Left ventricle myocardium superior (tissue), 1 donor: ENCODE measurements at regions not wholly inside any gene's neighbourhood (a gene's known extent, or its start where the extent isn't known, plus 50 kb on each side); places are given as distances from the start of the nearest gene placed in this dataset.
"Not testable (repeated sequence)": the region's sequence is repeated elsewhere in the genome, so short reads cannot be mapped to it uniquely, and the experiment has no call there.

ENCODE experiments used
- ATAC-seq: fragments of 200-7000 bp; cut with Tn5 transposase; one replicate; pipeline ENCODE4 v1.9.1; 2020; ENCODE audit warnings: mild to moderate bottlenecking, moderate library complexity
- DNase-seq: peaks from one replicate; pipeline ENCODE4 v3.0.0-alpha.2; 2020
- intact Hi-C: fragments of 100-400 bp; cut with micrococcal nuclease; formaldehyde crosslinking; loops from one replicate; pipeline ENCODE4 v1.11.0; 2022
- donor health status: DM: no; HTN: yes; CAD: no; lungs with severe emphysema.

DNA sequence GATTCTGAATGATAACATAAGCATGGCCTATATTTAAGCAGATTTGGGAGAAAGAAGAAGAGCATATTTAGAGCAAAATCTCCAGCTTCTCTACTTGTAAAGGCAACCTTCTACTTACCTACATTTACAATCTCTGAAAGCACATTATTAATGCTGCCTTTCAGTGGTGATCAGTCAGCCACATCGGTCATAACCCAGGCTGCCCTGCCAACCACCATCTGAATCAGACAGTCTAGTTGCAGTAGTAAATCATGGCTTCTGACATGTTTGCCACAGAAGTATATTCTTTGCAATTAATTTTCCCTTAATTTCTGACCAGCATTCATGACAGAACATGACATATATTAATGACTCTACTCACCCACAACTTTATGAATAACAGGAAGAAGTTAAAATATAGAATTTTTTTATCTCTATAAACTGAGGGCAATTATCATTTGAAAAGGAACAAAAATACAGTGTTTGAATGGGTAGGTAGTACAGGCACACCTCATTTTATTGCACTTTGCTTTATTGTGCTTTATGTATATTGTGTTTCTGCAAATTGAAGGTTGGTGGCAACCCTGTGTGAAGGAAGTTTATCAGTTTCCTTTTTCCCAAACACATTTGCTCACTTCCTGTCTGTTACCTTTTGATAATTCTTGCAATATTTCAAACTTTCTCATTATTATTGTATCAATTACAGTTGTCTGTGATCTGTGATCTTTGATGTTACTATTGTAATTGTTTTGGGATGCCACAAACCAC is 531.6 kb upstream of the CHAC2 start:
- DNase-seq (no peak), ATAC-seq (no peak)
- intact Hi-C loops = no loop called here

DNA sequence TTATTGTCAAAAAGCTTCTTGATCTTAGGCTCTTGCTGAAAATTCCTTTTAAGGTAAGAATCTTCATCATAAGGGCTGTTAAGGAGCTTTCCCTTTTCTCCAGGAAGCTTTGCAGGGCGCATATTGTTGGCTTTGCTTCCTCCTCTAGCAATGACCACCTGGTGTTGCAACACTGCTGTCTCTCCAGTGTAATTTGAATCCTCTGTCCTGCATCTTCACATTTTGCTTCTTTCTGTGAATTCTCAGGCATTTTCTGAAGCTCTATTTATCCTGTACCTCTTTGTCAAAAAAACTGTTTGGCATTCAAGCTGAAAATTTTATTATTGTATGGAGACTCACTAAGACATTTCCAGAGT is 533.1 kb upstream of the CHAC2 start:
- no peak for ATAC-seq

DNA sequence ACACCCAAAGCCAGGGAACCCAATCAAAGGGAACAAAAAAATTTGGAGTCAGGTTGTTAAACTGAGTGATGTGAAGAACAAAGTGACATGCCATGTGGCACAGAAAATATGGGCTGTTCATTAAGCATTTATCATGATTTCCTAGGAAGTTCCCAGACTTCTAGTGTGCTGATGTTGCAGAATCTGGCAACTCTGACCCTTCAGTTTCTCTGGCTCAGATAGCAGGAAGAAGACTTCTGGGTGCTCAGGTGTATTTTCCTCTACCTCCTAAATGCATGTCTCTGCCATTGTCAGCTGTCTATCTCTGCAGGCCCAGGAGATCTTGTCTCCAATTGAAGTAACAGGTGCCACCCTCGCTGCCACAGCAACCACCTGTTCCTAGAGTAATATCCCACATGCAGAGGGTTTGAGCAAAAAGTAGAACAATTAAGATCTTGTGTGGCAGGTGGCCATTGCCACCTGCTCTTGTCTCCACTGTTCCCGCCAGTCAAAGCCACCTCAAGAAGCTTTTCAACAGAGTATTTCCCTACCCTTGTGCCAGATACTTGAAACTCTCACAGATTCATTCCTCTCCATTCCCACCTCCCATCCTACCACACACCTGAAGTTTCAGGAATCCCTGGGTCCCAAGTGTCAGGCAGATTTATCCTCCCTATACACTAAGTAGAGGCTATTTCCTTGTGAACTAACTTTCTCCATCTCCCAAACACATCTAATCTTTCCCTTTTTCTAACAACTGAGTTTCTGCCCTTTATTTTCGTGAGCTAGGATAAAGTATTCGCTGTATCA is 533.7 kb upstream of the CHAC2 start:
- ATAC-seq (no peak), DNase-seq (no peak)
- intact Hi-C loops = no loop called here

More for the DNA sequence above, 533.1 kb upstream of the CHAC2 start:
- no peak for DNase-seq
- intact Hi-C loops = no loop called here

DNA sequence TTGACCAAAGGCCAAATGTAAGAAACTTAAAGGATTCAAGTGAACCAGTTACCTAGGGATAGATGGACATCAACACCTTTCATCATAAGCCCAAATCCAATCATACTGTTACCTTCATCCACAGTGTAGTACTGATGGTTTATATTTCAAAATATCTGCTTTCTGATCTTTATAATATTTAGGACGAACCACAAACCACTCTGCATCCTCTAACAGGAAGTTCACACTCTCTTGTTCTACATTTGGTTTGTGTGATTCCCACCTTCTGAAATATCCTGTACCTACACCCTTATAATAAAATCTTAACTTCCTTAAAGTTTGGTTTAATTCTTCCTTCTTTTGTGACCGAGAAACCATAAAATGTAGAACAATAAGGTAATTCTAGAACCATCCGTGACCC is 535.7 kb upstream of the CHAC2 start:
- DNase-seq (no peak), ATAC-seq (no peak)
- intact Hi-C loops = no loop called here

DNA sequence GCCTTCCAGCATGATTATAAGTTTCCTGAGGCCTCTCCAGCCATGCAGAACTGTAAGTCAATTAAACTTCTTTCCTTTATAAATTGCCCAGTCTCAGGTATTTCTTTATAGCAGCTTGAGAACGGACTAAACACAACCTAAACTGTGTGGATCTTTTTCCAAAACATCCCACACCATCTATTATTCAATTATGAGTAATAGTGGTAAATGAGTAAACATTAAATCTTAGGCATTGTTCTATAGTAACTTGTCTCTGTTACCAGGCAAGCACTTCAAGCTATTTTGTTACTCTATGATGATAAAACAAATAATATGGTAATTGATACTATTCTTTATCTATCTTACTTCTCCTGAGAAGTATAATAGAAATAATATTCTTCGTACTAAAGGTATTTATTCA is 536.9 kb upstream of the CHAC2 start:
- ATAC-seq = no peak
- intact Hi-C loops = no loop called here
- DNase-seq = no peak

DNA sequence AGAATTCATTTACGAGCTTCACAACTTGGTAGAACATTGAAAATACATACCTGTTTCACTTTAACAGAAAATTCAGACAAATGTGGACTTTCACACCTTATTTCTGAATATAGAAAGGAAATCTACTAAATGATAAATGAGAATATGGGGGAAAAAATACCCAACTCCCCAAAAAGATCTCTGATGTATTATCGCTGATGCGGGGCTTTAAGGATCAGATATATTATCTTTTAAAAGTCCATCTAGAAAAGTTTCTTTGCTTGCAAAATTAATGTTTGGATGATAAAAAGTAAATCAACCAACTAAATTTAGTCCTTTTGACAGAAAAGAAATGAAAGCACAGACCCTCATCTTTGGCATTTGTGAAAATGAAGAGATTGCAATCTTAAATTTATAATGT is 540.1 kb upstream of the CHAC2 start:
- ATAC-seq (no peak), DNase-seq (no peak)
- intact Hi-C loops = no loop called here

DNA sequence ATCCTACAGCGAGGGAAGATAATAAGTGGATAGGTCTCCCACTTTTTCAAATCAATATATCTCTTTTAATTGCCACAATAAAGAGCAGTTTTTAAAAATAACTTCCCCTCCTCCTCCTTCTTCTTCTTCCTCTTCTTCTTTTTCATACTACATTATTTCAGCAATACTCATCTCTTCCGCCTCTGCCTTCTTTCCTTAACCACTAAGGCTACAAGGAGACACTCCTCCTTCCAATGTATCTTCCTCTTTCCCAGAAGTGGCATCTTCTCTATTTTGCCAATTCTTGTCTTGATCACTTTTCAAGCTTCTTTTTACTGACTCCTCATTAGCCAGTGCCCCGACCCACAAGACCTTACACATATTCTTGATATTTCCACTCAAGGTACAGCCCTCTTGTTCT is 546.6 kb upstream of the CHAC2 start:
- intact Hi-C loops = no loop called here
- ATAC-seq = no peak
- no peak for DNase-seq

DNA sequence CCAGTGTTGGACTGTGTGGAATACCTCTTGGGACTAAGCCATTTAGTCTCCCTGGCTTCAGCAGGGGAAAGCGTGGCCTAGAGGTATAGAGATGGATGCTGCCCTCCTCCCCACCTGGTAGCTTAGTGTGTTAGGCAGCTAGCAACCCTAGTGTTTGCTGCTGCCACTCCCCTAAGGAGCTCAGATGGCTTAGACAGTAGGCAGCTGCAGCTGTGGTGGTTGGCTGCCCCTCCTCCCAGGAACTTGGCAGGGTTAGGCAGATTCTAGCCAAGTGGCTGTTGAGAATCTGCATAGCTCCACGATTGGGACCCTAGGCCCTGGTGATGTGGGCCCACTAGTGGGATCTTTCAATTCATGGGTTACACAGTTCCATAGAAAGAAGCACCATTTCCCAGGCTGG is 550.4 kb upstream of the CHAC2 start:
- intact Hi-C loops = no loop called here
- DNase-seq (peak; percentile 18), ATAC-seq (no peak)

DNA sequence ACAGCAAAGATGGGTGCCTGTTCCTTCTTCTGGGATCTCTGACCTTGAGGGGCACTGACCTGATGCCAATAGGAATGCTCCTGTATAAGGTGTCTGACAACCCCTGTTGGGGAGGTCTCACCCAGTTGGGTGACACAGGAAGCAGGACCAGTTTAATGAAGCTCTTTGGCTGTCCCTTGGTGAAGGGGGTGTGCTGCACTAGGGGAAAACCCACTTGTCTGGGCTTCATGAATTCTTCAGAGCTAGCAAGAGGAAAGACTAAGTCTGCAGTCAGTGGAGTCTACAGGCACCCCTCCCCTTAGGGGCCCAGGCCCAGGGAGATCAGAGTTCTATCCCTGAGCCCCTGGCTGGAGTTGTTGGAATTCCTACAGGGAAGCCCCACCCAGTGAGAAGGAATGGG is 550.8 kb upstream of the CHAC2 start:
- intact Hi-C loops = no loop called here
- ATAC-seq (no peak), DNase-seq (no peak)

DNA sequence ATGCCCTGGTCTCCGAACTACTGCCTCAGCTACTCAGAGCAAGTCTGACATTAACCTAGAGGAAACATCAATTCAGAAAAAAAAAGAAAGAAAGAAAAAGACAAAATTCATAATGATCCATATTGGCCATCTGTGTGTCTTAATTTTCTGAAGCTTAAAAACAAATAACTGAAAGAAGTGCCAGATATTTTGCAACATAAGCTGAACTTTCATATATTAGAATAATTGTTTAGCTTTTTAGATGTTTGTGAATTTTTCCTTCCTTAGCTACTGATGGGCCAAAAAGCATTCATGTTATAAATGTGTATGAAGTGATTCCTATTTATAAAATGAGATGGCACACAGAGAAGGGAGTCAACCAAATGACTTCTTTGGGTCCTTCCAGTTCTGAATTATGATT is 555.0 kb upstream of the CHAC2 start:
- DNase-seq (no peak), ATAC-seq (no peak)
- intact Hi-C loops = no loop called here

DNA sequence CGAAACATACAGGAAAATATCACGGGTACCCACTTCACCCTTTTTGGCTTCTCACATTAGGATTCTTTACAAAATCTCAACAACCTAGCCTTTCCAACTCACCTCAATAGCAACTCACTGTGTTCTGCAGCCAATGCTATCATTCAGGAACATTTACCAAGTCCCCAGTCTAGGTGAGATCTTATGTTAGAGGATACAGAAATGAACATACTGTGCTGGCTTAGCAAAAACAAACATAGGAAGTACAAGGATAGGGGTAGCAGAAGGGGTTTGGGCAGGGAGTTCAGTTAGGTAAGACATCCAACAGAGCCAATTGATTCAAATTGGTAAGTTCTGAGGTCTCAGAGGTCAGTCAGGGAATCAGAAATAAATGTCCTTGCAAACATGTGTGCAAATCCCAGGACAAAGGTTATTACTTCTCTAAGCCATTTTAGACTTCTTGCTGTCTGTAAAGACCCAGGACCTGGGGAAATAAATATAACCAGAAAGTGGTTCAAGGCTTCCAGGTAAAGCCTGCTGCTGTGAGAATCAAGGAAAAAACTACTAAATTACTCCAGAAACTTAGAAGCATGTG is 556.3 kb upstream of the CHAC2 start:
- intact Hi-C loops = no loop called here
- ATAC-seq (no peak), DNase-seq (no peak)

DNA sequence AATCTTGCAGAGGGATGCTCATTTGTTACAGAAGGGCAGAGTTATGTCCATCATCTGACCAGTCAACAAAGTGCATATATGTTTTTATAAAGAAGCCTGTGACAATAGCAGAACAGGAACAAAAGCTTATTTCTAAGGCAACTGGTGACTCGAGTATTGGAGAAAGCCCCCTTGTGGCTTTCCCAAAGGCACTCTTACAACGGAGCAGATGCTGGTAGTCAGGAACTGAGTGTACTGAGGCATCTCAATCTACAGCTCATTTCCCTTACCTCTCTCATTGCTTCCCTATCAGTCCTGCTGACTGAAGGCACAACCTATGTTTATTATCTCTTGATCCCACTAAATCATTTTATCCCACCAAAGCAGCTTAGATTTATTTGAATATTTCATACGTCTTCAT is 557.1 kb upstream of the CHAC2 start:
- intact Hi-C loops = no loop called here
- ATAC-seq (no peak), DNase-seq (no peak)

DNA sequence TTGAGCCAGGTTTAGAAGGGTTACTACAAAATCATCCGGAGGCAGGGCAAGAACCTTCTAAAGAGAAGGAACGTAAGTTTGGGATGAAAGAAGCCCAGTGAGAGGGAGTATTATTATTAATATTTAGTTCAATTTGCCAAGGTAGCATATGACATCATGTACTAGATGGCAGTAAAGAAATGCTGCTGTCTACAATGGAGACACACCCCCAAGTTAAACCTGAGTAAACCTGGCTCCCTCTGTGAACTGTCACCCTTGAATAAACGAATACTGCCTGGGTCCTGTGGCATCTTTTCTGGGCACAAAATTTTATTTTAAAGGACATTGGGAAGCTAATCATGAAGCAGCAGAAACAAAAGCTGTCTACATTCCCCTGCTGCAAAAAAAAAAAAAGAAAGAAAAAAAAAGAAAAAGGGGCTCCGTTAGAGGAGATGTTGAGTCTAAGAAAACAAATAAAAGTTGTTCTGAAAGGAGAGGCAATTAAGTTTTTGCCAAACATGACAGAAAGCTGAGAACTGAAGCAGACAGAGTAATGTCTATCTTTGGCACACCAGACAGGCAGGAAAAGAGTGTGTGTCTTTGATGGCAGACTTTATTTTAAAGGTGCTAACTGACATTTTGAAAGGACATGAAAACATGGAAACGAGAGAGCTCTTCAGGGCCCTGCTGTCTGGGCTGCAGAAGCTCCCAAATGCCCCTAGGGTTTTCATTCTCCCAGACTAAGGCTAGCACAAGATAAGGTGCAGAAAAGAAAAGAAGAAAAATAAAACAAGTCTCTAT is 557.7 kb upstream of the CHAC2 start:
- ATAC-seq = peak; percentile 65
- no peak for DNase-seq
- intact Hi-C loops = no loop called here

DNA sequence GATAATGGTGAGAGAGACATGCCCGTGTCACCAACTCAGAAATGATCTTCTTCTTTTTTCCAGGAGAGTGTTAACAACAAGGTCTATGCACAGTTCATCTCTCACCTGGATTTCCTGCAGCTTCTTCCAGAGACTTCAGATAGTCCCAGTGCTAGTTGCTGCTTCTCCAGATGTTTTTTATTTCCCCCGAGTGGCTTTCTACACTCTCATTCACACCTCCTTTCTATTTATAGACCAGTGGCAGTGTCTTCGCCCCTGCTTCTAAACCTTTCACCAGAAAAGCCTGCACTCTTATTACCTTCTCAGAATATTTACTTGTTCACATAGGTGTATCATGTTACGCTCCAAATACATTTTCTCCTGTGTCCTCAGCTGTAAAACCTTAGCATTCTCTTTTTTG is 558.8 kb upstream of the CHAC2 start:
- no peak for DNase-seq
- peak; percentile 68 for ATAC-seq
- intact Hi-C loops = no loop called here

DNA sequence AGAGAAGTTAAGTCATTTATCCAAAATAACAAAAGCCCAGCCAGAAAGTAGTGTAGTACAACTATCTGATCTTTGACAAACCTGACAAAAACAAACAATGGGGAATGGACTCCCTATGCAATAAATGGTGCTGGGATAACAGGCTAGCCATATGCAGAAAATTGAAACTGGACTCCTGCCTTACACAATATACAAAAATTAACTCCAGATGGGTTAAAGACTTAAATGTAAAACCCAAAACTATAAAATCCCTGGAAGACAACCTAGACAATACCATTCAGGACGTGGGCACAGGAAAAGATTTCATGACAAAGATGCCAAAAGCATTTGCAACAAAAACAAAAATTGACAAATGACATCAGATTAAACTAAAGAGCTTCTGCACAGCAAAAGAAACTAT is 561.4 kb upstream of the CHAC2 start:
- intact Hi-C loops = not testable (repeated sequence)

DNA sequence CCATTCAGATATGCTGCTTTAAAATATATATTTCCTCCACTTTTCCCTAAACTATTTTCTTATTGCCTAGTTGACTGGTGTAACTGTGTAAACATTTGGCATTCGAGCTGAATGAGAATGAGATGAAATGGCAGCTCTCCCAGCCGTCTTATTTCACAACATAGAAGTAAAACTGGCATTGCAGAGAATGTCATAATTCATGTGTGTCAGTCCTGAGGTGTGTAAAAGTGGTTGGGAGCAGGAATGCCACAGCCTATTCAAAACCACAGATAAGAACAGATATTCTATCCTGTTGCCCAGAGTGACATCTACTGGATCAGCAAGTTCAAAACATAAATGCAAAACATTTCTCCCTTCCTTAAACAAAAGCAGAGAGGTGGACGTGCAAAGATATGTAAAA is 565.5 kb upstream of the CHAC2 start:
- peak; percentile 74 for ATAC-seq
- intact Hi-C loops = no loop called here
- DNase-seq = no peak

More for the DNA sequence above, 561.4 kb upstream of the CHAC2 start:
- not testable (repeated sequence) for ATAC-seq, DNase-seq

DNA sequence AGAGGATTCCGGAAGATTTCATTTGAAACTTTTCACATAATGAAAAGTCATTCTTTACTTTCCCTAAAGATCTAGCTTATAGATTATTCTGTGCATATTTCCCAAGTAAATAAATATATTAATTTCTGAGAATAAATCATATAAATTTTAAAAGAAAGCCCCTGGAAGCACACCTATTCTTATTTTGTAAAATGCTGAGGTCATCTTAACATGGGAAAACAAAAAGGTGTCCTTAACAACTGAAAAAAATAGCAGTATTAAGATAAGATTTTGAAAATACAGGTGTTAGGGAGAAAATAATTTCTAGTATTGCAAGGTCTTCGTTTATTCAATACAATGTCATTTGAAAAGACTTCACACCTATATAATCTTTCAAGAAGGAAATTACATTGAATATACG is 567.5 kb upstream of the CHAC2 start:
- ATAC-seq = no peak
- intact Hi-C loops = no loop called here
- DNase-seq = no peak

DNA sequence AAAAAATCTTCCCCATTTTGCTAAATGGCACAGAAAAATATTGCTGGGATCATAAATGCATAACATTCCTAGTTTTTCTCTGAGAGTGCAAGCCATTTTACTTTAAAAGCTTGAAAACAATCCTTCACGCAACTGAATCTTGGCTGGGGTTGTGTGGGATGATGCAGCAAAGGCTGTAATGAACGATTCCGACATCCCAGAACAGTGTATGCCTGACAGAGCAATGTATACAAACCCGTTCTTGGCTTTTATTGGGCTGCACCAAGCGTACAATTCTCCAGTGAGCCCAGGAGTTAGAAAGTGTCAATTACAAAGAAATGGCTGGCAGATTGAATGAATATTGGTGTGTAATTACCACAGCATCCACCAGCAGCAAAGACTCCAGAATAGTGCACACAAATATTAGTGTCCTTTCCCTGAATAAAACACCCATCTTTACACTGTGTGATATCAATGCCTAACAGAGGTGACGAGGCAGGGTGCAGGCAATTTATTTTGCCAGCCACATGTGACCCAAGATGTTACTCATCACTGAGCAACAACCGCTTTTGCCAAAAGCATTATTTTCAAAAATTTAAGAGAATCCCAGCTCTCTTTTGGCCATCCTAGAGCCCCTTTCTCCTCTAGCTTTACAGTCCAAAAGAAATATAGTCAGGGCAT is 578.6 kb upstream of the CHAC2 start:
- intact Hi-C loops = no loop called here
- ATAC-seq = no peak
- no peak for DNase-seq

DNA sequence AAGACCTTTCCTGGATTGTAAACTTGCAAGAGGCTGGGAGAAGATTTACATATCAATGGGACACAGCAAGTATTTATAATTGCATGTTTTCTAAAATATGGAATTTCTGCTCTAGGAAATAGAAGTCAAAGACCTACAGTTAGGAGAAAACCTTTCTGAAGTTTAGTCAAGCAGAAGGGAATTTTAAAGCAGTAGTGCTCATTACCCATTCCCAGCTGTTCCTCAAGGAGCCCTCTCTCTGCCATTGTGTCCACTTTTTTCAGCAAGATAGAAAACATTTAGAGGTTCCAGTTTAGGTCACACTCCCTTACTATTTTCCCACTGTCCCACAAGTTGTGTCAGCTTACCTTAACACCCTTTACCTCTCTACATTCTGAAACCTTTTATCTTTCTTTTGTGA is 584.0 kb upstream of the CHAC2 start:
- no peak for DNase-seq
- intact Hi-C loops = no loop called here
- no peak for ATAC-seq
